Uterus (tissue), 3 donors: ENCODE measurements at regions not wholly inside any gene's neighbourhood (a gene's known extent, or its start where the extent isn't known, plus 50 kb on each side); places are given as distances from the start of the nearest gene placed in this dataset.
A peak's percentile ranks its signal among the peaks of the same experiment; 100 is the strongest.

Source experiments
- DNase-seq, 2 donors: peaks; one replicate each; pipeline ENCODE4 v3.0.0-alpha.2; 2019 to 2020
- H3K27ac ChIP-seq, 2 donors: fragments of 200-600 bp; sonication (generic); 1 replicate in 1 of 2; 2 replicates in 1 of 2; pipeline ENCODE4 v1.5.1; 2016 to 2018
- H3K27me3 ChIP-seq, 2 donors: fragments of 200-600 bp; sonication (generic); one replicate each; pipeline ENCODE4 v1.5.1; 2018 to 2019; ENCODE audit warnings: control low read depth in 1 of 2
- H3K36me3 ChIP-seq, 2 donors: fragments of 200-600 bp; sonication (generic); one replicate each; pipeline ENCODE4 v1.5.1; 2019; ENCODE audit warnings: control low read depth in 1 of 2
- H3K4me1 ChIP-seq, 2 donors: fragments of 200-600 bp; sonication (generic); one replicate each; pipeline ENCODE4 v1.5.1; 2018 to 2019; ENCODE audit warnings: control low read depth in 1 of 2
- H3K4me3 ChIP-seq, 2 donors: fragments of 200-600 bp; sonication (generic); 1 replicate in 1 of 2; 2 replicates in 1 of 2; pipeline ENCODE4 v1.5.1; 2018 to 2019; ENCODE audit warnings: mild to moderate bottlenecking in 1 of 2
- H3K9me3 ChIP-seq, 2 donors: fragments of 200-600 bp; sonication (generic); one replicate each; pipeline ENCODE4 v1.5.1; 2019; ENCODE audit warnings: control low read depth in 1 of 2
- CTCF ChIP-seq, 4 experiments: fragments of 200-600 bp in 2 of 4; fragments of 450-650 bp in 2 of 4; sonication (generic) in 2 of 4; IDR thresholded peaks; one replicate each; pipeline ENCODE4 v1.5.1; 2016 to 2019; ENCODE audit warnings: antibody characterized with exemption in 4 of 4, mild to moderate bottlenecking in 2 of 4, moderate library complexity in 1 of 4
- POLR2A ChIP-seq, 2 donors: fragments of 450-650 bp; IDR thresholded peaks; one replicate each; pipeline ENCODE4 v1.6.1; 2016; ENCODE audit warnings: antibody characterized with exemption in 2 of 2, mild to moderate bottlenecking in 1 of 2, moderate library complexity in 1 of 2
- intact Hi-C: fragments of 100-400 bp; cut with DNase I; formaldehyde crosslinking; loops from one replicate; pipeline ENCODE4 v1.15.1; 2023; ENCODE audit warnings: low total_unique reads
- donor health status: DM: yes; HTN: yes; CAD: no.

GRCh38 chr9:129382281-129383018, 204.4 kb upstream of the IER5L start:
- Histone ChIP-seq H3K27ac (peak overlapping the region; percentile 84 to 94), H3K4me1 (peaks cover 0 to 11% of the 10 kb centered on the region in 2 donors), H3K36me3 (no peaks in the 10 kb centered on the region), H3K4me3 (peak overlapping the region; percentile 50 to 60), H3K9me3 (no peaks in the 10 kb centered on the region), H3K27me3 (no peaks in the 10 kb centered on the region)
- intact Hi-C loops = no loop called here
- no peak for TF ChIP-seq CTCF (IDR thresholded peaks at IDR 0.05)
- no peak for TF ChIP-seq POLR2A (IDR thresholded peaks at IDR 0.05)
- DNase-seq = peak in 1 of 2 donors; percentile 29

- intact Hi-C loops = no loop called here
- DNase-seq = peak in 1 of 2 donors; percentile 16
- H3K36me3 ChIP-seq = no peaks in the 10 kb centered on the region
- H3K4me3 ChIP-seq = no peak overlapping the region
- H3K9me3 ChIP-seq = no peaks in the 10 kb centered on the region
- no peak overlapping the region for H3K27ac ChIP-seq
- no peaks in the 10 kb centered on the region for H3K27me3 ChIP-seq
- TF ChIP-seq POLR2A (IDR thresholded peaks at IDR 0.05) = no peak
- TF ChIP-seq CTCF (IDR thresholded peaks at IDR 0.05) = no peak
- H3K4me1 ChIP-seq = peaks cover 0 to 11% of the 10 kb centered on the region in 2 donors
Measured at GRCh38 chr9:129381481-129381957, 203.5 kb upstream of the IER5L start.

GRCh38 chr9:129380961-129381401, 202.9 kb upstream of the IER5L start:
- peak in 1 of 2 donors; percentile 12 for DNase-seq
- Histone ChIP-seq H3K27ac (no peak overlapping the region), H3K4me3 (no peak overlapping the region), H3K36me3 (no peaks in the 10 kb centered on the region), H3K4me1 (peaks cover 0 to 11% of the 10 kb centered on the region in 2 donors), H3K9me3 (no peaks in the 10 kb centered on the region), H3K27me3 (no peaks in the 10 kb centered on the region)
- no peak for TF ChIP-seq CTCF (IDR thresholded peaks at IDR 0.05)
- no peak for TF ChIP-seq POLR2A (IDR thresholded peaks at IDR 0.05)
- intact Hi-C loops = no loop called here

GRCh38 chr9:129379886-129380285, 201.8 kb upstream of the IER5L start:
- Histone ChIP-seq H3K4me3 (no peak overlapping the region), H3K4me1 (peaks cover 0 to 11% of the 10 kb centered on the region in 2 donors), H3K27me3 (no peaks in the 10 kb centered on the region), H3K27ac (no peak overlapping the region), H3K36me3 (no peaks in the 10 kb centered on the region), H3K9me3 (no peaks in the 10 kb centered on the region)
- DNase-seq = peak in 1 of 2 donors; percentile 10
- no peak for TF ChIP-seq POLR2A (IDR thresholded peaks at IDR 0.05)
- TF ChIP-seq CTCF (IDR thresholded peaks at IDR 0.05) = no peak
- intact Hi-C loops = no loop called here

GRCh38 chr9:129379181-129379836, 201.2 kb upstream of the IER5L start:
- Histone ChIP-seq H3K27ac (no peak overlapping the region), H3K4me1 (peaks cover 0 to 11% of the 10 kb centered on the region in 2 donors), H3K4me3 (no peak overlapping the region), H3K27me3 (no peaks in the 10 kb centered on the region), H3K36me3 (no peaks in the 10 kb centered on the region), H3K9me3 (no peaks in the 10 kb centered on the region)
- peak in 1 of 2 donors; percentile 4 for DNase-seq
- intact Hi-C loops = no loop called here
- TF ChIP-seq CTCF (IDR thresholded peaks at IDR 0.05) (no peak), POLR2A (IDR thresholded peaks at IDR 0.05) (no peak)
